ENCODE measurements at regions not wholly inside any gene's neighbourhood (a gene's known extent, or its start where the extent isn't known, plus 50 kb on each side); places are given as distances from the start of the nearest gene placed in this dataset.
A peak's percentile ranks its signal among the peaks of the same experiment; 100 is the strongest.

DNA sequence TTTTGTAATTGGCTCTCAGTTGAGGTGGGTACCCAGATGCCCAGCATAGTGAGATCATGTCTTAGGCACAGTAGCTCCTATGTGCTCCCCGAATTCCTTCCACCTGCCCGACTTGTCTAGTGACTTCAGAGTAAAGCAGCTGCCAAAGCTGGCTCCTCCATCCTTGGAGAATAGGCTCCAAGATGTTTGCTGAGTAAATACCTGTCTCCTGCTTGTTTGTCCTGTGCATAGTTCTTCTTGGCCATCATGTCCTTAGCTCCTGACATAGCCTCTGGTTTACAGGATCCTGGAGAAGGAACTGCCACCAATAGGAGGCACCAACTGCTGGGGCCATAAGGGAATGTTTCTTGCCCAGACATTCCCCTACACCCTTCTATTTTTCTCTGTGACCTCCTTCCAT is 52.6 kb upstream of the CISTR start:
- CTCF ChIA-PET (ENCODE audit: partially characterized antibody) = interaction anchor here (0.7 to 7.5 kb wide), 15 partner anchors 9 to 155 kb away, joined by 3 to 64 read pairs (median 4); no protein-coding TSS in a partner anchor
- POLR2A ChIA-PET (ENCODE audit: partially characterized antibody) = no interaction called here
- H3K23me2 ChIP-seq (ENCODE audit: low read depth, low read length) = no peaks in the 10 kb centered on the region; the same call in 1 of the 2 replicates
- H2BK5ac ChIP-seq (ENCODE audit: low read depth, low read length) = no peak overlapping the region
- no peak overlapping the region for H3K18ac ChIP-seq (ENCODE audit: extremely low read depth, low read length)
- H3K36me3 ChIP-seq (ENCODE audit: control insufficient read depth in 2 of 4, insufficient read depth in 4 of 4, low read length in 3 of 4) = no peaks in the 10 kb centered on the region
- H3K27me3 ChIP-seq (replicated peaks in 1 of 4; ENCODE audit: control insufficient read depth in 3 of 4, extremely low read depth in 1 of 4, insufficient read depth in 3 of 4, low read length in 3 of 4) = peaks cover 0 to 6% (median 4%) of the 10 kb centered on the region in 4 experiments; a peak in 4 of 7 replicates
- no peak overlapping the region for H2BK120ac ChIP-seq (replicated peaks; ENCODE audit: low read depth, low read length)
- H3K9me3 ChIP-seq (ENCODE audit: insufficient read depth in 2 of 2, low read depth in 1 of 2, low read length in 1 of 2) = no peaks in the 10 kb centered on the region
- no peak overlapping the region for H3K9ac ChIP-seq (replicated peaks in 1 of 4; ENCODE audit: extremely low read depth in 1 of 4, low read depth in 3 of 4, low read length in 3 of 4)
- no peak overlapping the region for H4K8ac ChIP-seq (ENCODE audit: extremely low read depth, insufficient read depth, low read length)
- no peak overlapping the region for H3K4me2 ChIP-seq (ENCODE audit: insufficient read depth in 1 of 2, low read depth in 2 of 2, low read length in 2 of 2)
- H2BK15ac ChIP-seq (ENCODE audit: low read length) = no peak overlapping the region
- H4K5ac ChIP-seq (ENCODE audit: insufficient read length, low read depth, low read length) = no peak overlapping the region
- no peak overlapping the region for H2BK12ac ChIP-seq (ENCODE audit: low read depth, low read length)
- no peak overlapping the region for H3K56ac ChIP-seq (replicated peaks; ENCODE audit: insufficient read length, low read depth, low read length)
- H3K79me2 ChIP-seq (ENCODE audit: control insufficient read depth in 1 of 2, insufficient read depth in 2 of 2, low read length in 2 of 2) = no peaks in the 10 kb centered on the region
- H3K4ac ChIP-seq (replicated peaks; ENCODE audit: insufficient read length, low read depth, low read length) = no peak overlapping the region
- H3K4me3 ChIP-seq (ENCODE audit: extremely low read depth in 1 of 4, insufficient read depth in 2 of 4, low read depth in 3 of 4, low read length in 4 of 4) = no peak overlapping the region
- no peaks in the 10 kb centered on the region for H3K79me1 ChIP-seq (ENCODE audit: low read depth, low read length)
- no peaks in the 10 kb centered on the region for H4K20me1 ChIP-seq (replicated peaks in 1 of 2; ENCODE audit: control insufficient read depth in 1 of 2, insufficient read depth in 2 of 2, low read length in 2 of 2)
- no peak overlapping the region for H4K91ac ChIP-seq (replicated peaks; ENCODE audit: insufficient read length, low read length)
- no peak for DNase-seq (ENCODE audit: low read depth in 1 of 2, low spot score in 2 of 2)
- no peak for TF ChIP-seq HDAC2 (IDR thresholded peaks at IDR 0.05; ENCODE audit: borderline replicate concordance in 1 of 2, low read depth in 2 of 2, low read length in 2 of 2)
- TF ChIP-seq, protein P1, sequence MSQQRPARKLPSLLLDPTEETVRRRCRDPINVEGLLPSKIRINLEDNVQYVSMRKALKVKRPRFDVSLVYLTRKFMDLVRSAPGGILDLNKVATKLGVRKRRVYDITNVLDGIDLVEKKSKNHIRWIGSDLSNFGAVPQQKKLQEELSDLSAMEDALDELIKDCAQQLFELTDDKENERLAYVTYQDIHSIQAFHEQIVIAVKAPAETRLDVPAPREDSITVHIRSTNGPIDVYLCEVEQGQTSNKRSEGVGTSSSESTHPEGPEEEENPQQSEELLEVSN (IDR thresholded peaks at IDR 0.05) = no peak
- H2AFZ ChIP-seq (ENCODE audit: low read length) = 0 out of 2 replicates have a peak overlapping the region, but pooled peaks have one; percentile 20
- no peak overlapping the region for H3K14ac ChIP-seq (ENCODE audit: insufficient read length)
- H3K4me1 ChIP-seq (replicated peaks in 1 of 4; ENCODE audit: control insufficient read depth in 3 of 4, insufficient read depth in 4 of 4, low read length in 3 of 4) = peaks cover 0 to 3% (median 0%) of the 10 kb centered on the region in 4 experiments; a peak in 1 of 7 replicates
- no peak overlapping the region for H2AK5ac ChIP-seq (ENCODE audit: low read depth, low read length)
- no peak overlapping the region for H3K27ac ChIP-seq (ENCODE audit: low read depth, low read length)
- no peak overlapping the region for H2BK20ac ChIP-seq (ENCODE audit: low read length)
- no peak for FAIRE-seq
- H3K23ac ChIP-seq (ENCODE audit: insufficient read length) = no peak overlapping the region
- 96% methylated on average over 2 of the region's 2 CpGs; no CpG with 5 or more reads in 1 of the 2 experiments for WGBS, 2 experiments (ENCODE audit: extremely low coverage in 1 of 2, insufficient coverage in 1 of 2, insufficient read length in 1 of 2, insufficient replicate concordance in 2 of 2, low coverage in 1 of 2, low lambda C conversion rate in 2 of 2, missing lambda C conversion rate in 1 of 2)

Data from H1 (cell line).